ENCODE measurements at regions not wholly inside any gene's neighbourhood (a gene's known extent, or its start where the extent isn't known, plus 50 kb on each side); places are given as distances from the start of the nearest gene placed in this dataset.

- Histone ChIP-seq H3K4me1 (ENCODE audit: low read depth) (no peaks in the 10 kb centered on the region), H3K4me3 (no peak overlapping the region), H3K9me3 (no peaks in the 10 kb centered on the region), H3K36me3 (ENCODE audit: low read depth) (no peaks in the 10 kb centered on the region)
- no peak for TF ChIP-seq CTCF (IDR thresholded peaks at IDR 0.05)
- intact Hi-C loops (cut with DNase I, micrococcal nuclease): no loop called here
- no peak for ATAC-seq
- no peak for DNase-seq
Observed at GRCh38 chr9:79945495-79945894, 373.7 kb downstream of the TLE4 start.

- Histone ChIP-seq H3K4me3 (no peak overlapping the region), H3K4me1 (ENCODE audit: low read depth) (no peaks in the 10 kb centered on the region), H3K9me3 (no peaks in the 10 kb centered on the region), H3K36me3 (ENCODE audit: low read depth) (no peaks in the 10 kb centered on the region)
- TF ChIP-seq CTCF (IDR thresholded peaks at IDR 0.05): no peak
- intact Hi-C loops (cut with DNase I, micrococcal nuclease): no loop called here
- DNase-seq: no peak
- no peak for ATAC-seq
Observed at GRCh38 chr9:79945016-79945415, 373.3 kb downstream of the TLE4 start.

- no peak for TF ChIP-seq CTCF (IDR thresholded peaks at IDR 0.05)
- H3K9me3 ChIP-seq: no peaks in the 10 kb centered on the region
- H3K4me1 ChIP-seq (ENCODE audit: low read depth): no peaks in the 10 kb centered on the region
- ATAC-seq (no peak), DNase-seq (no peak)
- H3K4me3 ChIP-seq: no peak overlapping the region
- intact Hi-C loops (cut with DNase I, micrococcal nuclease): no loop called here
- H3K36me3 ChIP-seq (ENCODE audit: low read depth): no peaks in the 10 kb centered on the region
Observed at GRCh38 chr9:79940919-79941318, 369.2 kb downstream of the TLE4 start.

GRCh38 chr9:79939819-79940218 is 368.1 kb downstream of the TLE4 start:
- Histone ChIP-seq H3K4me1 (ENCODE audit: low read depth) (no peaks in the 10 kb centered on the region), H3K9me3 (no peaks in the 10 kb centered on the region), H3K36me3 (ENCODE audit: low read depth) (no peaks in the 10 kb centered on the region), H3K4me3 (no peak overlapping the region)
- intact Hi-C loops (cut with DNase I, micrococcal nuclease): no loop called here
- ATAC-seq (no peak), DNase-seq (no peak)
- TF ChIP-seq CTCF (IDR thresholded peaks at IDR 0.05): no peak

GRCh38 chr9:79936336-79936735 is 364.6 kb downstream of the TLE4 start:
- Histone ChIP-seq H3K4me3 (no peak overlapping the region), H3K4me1 (ENCODE audit: low read depth) (no peaks in the 10 kb centered on the region), H3K36me3 (ENCODE audit: low read depth) (no peaks in the 10 kb centered on the region), H3K9me3 (no peaks in the 10 kb centered on the region)
- no peak for ATAC-seq
- intact Hi-C loops (cut with DNase I, micrococcal nuclease): no loop called here
- TF ChIP-seq CTCF (IDR thresholded peaks at IDR 0.05): no peak
- DNase-seq: no peak

- no peak overlapping the region for H3K4me3 ChIP-seq
- ATAC-seq: no peak
- intact Hi-C loops (cut with DNase I, micrococcal nuclease): no loop called here
- no peaks in the 10 kb centered on the region for H3K4me1 ChIP-seq (ENCODE audit: low read depth)
- no peak for TF ChIP-seq CTCF (IDR thresholded peaks at IDR 0.05)
- H3K9me3 ChIP-seq: no peaks in the 10 kb centered on the region
- no peaks in the 10 kb centered on the region for H3K36me3 ChIP-seq (ENCODE audit: low read depth)
- no peak for DNase-seq
Observed at GRCh38 chr9:79929285-79929684, 357.5 kb downstream of the TLE4 start.
